Lung microvascular endothelial cell (primary cell): ENCODE measurements at regions not wholly inside any gene's neighbourhood (a gene's known extent, or its start where the extent isn't known, plus 50 kb on each side); places are given as distances from the start of the nearest gene placed in this dataset.
A peak's percentile ranks its signal among the peaks of the same experiment; 100 is the strongest.

Source experiments
- DNase-seq, 2 donors: peaks; one replicate each; pipeline versions ENCODE4 v3.0.0 to v3.0.0-alpha.2; 2010; ENCODE audit warnings: low read depth in 2 of 2

DNA sequence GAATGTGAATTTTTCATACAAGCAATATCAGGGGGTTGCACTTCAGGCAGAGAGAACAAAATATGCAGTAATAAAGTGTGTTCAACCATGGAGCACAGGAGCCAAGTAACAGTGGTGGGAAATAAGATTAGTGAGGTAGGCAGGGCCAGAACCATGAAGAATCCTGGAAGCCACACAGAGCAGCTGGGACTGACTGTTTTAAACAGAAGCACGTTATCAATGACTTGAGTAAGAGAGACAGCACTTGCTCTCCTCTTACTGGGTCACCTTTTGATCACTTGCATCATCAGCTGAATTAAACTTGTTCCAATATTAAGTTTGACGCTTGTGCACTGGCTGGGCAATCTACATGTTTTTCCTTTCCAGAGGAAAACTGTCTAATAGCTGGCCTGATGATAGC lies 238.5 kb downstream of the TBX18 start:
- no peak for DNase-seq

DNA sequence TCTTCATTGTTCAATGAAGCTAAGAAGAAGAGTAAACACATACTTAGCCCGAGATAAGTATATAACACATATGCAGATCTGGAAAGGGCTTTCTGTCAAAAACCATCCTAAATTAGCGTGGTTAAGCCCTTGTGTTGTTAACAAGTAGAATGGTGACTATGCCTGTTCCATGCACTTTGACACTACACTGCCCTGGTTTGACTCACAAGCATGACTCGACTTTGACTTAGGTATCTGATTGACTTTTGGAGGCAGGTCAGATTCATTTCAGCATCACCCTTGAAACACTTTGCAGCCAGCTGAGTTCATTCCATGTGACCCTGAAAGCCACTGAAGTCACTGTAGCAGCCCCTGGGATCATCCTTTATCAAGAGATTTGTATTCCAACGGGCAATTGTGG lies 239.8 kb downstream of the TBX18 start:
- DNase-seq: no peak

DNA sequence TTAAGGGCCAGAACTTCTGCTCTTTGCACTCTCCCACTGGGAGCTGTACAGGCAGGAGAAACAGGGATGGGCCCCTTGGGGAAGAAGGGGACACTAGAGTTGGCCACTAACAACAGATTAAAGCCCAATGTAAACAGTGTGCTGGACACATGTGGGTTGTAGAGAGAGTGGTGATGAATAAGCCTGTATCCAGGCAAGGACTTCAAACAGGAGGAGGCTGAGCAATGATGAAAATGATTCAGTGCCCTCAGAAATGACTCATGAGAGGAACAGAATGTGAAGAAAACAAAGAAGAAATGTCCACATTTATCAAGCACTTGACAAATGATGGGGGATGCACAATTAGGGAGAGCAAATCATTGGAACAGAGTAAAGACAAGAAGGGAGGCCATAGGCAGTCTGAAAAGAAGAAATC lies 242.3 kb downstream of the TBX18 start:
- DNase-seq: peak in 1 of 2 donors; percentile 70

DNA sequence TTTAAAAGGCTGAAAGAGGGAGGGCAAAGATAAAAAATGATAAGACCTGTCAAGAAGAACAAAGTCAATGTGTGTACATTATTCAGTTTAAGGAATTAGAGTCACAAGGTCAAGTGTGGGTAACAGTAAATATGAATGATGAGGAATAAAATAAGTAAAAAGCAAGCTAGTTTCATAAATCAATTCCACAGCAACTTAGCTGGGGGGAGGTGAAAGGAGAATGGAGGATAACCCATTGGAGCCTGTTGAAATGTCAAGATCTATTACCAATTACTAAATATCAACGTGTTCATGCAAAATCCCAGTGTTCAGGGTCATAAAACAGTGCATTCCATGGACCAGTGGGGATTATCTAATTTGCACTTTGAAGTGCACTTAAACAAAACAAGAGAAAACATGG lies 242.9 kb downstream of the TBX18 start:
- no peak for DNase-seq

DNA sequence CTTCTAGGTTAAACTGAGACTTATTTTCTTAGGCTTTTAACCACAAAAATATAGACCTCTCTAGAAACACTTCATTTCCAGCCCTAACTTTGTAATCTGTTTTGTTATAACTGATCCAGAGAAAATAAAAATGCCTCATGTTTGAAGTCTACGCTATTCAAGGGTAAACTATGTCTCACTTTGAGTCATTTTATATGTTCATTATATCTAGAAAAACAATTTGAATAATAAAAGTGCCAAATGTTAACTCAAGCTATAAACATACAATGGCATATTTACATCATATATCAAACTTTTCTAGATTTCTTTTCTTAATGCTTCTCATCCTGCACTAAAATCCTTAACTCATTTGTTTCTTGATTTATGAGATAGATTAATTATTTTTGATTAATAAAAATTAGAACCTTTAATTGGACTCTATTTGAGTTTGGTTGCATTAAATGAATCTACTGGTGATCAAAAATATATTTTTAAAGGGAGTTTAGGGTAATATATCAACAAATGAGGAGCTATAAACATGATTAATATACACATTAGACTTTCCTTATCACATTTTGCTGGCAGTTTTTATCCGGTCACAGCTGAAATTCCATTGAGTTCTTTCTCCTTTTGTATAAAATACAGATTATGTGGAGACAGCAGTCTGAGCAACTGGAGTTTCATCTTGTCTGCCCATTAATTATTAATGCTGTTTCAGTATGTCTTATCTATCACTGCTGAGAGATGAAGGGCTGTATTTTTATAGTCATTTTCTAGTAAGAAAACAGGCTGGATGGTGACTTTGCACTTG lies 246.5 kb downstream of the TBX18 start:
- DNase-seq: no peak

DNA sequence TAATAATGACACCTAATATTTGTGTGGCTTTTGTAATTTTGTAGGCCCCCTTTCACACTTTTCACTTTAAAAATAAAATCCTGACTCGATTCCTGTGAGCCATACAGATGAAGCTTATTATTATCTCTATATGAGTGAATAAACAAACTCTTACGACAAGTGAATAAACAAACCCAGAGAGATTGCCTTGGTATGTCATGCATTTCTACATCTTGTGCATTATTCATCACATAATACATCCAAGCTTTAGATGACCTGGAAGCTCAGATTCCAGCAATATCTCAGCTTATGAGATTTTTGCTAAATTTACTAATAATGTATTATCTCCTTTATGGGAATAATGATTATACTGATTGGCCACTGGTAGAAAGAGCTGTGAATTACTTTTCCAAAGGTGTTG lies 248.2 kb downstream of the TBX18 start:
- no peak for DNase-seq

DNA sequence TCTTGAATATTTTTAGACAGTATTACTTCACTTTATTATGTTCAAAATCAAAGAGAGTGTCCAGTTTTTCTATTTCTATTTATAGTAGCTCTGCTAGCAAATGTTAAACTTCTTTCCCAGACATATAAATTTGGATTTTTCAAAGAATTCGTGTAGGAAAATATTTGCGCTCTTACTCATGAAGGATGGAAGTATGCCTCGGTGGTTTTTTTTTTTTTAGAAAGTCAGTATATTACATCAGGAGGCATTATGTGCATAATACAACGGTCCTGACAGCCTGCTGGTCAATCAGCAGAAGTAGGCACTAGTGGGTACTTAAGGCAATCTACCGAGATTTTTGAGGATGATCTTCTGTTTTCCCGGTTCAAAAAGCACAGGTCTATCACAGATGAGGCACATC lies 249.3 kb downstream of the TBX18 start:
- no peak for DNase-seq

DNA sequence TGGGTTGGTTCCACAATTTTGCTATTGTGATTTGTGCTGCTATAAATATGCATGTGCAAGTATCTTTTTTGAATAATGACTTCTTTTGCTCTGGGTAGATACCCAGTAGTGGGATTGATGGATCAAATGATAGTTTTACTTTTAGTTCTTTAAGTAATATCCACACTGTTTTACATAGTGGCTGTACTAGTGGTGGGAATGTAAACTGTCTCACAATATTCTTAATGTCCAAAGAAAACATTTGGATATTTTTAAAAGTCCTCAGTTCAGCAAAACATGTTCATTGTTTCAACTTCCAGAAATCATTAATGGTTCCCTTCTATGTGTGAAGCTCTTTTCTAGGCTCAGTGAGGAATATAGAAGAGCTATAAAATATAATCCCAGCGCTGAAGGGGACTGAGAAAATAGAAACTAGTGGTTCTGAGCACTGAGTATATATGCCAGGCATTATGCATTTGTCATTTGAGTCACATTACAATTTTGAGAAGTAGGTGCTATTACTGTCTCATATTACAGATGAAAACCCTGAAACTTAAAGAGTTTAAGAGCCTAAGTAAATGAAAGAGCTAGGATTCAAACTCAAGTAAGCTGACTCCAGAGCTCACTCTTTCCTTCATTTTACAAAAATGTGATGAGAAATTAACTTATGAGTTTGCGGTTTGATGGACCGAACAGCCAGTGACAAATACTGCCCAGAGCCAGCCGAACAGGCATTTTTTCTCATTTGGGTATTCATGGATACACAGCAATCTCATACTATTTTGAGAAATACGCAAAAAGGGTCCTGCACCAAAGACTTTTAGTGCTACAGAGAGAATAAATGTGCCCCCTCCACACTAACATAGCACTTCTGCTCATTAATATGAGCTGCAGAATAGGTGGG lies 250.1 kb downstream of the TBX18 start:
- DNase-seq: no peak

DNA sequence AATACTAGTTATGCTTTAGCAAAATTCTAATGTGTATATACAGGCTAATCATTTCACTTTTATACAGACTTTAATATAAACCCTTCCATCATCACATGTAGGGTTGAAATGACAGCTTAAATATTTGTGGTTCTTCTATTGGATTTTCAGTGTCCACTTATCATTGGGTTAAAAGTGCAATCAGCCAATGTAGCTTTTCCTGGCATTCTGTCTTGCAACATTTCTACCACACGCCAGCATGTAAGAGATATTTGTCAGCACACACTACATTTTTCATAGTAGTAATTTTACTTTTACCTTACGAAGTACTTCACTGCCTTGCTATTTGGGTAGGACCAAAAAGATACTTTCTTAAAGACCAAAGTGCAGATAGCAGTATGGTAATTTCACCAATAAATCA lies 252.0 kb downstream of the TBX18 start:
- DNase-seq: no peak

DNA sequence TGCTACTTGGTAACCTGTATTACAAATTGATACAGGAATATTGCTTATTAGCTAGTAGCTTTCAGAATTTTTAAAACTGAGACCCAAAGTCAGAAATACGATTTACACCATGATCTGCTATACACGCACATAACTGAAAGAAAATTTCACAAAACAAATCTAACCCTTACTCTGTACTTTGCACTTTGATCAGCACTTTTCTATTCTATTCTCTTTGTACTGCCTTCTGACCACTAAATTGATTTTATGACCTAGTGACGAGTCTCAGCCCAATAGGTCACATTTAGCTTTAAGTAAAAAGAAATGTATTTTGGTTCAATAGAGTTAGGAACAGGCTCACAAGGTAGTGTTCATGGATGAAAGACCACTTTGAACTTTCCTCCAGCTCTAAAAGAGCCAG lies 252.5 kb downstream of the TBX18 start:
- DNase-seq: no peak

DNA sequence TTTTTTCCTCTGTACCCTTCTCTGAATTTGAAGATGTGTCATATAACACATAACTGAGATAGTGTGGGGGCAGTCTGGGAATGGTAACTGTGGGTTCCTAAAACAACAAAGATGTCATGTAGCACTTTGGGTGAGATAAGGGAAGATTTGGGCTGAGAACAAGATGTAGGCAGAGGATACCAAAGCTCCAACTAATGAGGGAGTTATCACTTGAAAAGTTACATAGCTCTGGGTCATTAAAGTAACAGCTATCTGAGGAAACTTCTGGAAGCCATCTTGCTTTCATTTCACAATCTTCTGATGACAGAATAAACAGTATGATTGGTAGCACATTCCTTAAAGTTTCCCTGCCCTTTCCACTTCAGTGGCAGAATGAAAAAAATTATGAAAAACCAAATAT lies 255.4 kb downstream of the TBX18 start:
- DNase-seq: no peak

DNA sequence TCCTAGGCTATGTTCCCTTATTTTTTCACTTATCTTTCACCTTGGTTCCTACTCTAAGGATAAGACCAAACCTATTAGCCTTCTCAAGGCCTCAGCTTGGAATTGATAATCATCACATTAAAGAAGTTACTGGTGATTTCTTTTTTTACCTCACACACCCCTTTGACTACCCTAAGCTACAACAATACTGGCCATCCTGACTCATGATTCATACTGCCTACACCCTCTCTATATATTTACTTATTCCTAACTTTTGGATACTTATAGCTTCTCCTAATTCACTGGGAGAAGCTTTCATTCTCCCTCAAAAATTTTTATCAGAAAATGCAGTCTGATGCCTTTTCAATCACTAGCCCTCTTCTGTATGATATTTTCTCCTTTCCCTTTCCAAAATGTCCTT lies 256.1 kb downstream of the TBX18 start:
- DNase-seq: no peak

DNA sequence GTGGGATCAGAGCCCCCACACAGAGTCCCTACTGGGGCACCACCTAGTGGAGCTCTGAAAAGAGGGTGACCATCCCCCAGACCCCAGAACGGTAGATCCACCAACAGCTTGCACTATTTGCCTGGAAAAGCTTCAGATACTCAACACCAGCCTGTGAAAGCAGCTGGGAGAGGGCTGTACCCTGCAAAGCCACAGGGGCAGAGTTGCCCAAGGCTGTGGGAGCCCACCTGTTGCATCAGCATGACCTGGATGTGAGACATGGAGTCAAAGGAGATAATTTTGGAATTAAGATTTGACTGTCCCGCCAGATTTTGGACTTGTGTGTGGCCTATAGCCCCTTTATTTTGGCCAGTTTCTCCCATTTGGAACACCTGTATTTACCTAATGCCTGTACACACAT lies 260.4 kb downstream of the TBX18 start:
- DNase-seq: no peak

DNA sequence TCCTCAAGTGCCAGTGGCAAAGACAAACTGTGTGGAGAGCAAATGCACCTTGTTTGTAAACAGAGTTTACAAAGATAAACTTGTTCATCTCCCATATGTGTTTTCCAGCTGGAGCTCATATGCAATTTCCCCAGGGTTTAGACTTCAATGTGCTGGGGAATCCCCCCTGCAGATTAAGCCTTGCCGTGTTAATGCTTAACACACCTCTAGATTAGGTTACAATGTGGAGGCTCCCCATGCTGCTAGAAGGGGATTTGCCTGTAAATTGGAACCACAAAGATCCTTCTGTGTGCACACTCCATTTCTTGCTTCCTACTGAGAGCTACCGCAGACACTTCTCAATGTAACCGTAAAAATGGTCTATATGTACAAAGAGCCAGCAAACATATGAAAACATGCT lies 263.1 kb downstream of the TBX18 start:
- no peak for DNase-seq

DNA sequence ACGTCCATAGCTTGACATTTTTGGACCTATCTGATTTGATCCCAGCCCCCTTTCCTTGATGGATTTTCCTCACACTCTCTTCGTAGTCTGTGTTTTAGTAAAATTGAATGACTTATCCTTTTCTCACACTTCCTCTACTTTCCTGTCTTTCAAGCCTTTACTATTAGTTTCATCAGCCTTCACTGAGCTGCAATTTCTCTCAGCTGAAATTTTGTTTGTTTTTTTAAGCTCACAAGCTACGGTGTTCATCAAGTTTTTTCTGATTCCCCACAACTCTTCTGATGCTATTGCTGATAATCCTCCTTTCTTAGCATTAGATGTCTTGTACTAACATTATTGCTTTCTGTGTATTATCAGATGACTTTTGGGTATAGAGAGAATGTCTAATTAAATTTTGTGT lies 263.7 kb downstream of the TBX18 start:
- DNase-seq: no peak

DNA sequence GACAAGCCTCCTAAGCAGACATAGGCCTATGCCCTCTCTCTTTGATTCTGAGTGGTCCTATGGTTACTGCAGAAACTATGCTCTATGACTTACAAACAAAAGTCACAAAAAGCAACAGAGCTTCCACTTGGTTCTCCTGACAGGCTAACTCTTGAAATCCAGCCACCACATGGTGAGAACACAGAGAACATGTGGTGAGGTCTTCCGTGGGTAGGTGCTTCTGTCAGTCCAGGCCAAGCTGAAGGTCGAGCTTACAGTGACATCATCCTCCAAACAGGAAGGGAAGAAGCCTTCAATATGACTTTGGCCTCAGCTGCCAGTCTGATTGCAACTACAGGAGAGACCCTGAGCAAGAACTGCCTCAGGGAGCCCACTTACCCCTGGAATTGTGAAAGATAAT lies 265.5 kb downstream of the TBX18 start:
- peak in 1 of 2 donors; percentile 16 for DNase-seq

DNA sequence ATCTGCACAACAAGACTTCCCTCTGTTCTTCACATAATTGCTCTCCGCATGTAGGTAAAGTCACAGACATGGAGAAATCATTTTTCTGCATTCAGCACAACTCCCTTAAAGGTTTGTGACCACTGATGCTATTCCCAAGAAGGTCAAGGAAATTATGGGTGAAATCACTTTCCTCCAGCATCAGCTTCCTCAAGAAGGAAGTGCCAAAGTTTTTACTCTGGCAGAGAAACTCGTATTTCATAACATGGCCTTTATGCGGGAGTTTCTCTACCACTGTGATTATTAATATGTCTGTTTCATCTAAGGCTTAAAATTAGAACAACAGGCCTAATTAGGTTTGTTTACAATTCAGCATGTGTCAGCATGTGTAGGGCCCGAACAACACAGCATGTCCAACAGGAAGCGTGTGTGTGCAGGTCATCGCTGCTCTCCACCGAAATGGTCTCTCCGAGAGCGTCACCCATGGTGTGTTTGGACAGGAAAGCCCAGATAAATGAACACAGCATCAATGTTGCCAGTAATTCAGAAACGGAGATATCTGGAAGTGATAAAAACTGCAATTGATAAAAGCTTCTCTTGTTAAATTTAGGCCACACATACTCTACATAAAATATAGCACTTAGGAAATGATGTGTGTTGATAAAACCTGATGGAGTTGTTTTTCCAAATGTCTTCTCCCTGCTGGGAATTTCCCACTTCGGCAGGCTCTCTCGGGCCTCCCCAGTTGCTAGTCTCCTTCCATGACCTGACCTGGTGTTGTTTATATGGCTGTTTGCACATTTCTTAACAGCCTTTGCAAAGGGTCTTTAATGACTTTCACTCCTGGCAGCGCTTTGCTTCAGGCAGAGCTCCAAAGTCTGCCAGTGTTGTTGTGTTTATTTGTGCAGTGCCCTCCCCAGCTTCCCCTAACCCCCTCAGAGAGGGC lies 265.1 kb upstream of the CEP162 start:
- peak; percentile 72 to 78 for DNase-seq

DNA sequence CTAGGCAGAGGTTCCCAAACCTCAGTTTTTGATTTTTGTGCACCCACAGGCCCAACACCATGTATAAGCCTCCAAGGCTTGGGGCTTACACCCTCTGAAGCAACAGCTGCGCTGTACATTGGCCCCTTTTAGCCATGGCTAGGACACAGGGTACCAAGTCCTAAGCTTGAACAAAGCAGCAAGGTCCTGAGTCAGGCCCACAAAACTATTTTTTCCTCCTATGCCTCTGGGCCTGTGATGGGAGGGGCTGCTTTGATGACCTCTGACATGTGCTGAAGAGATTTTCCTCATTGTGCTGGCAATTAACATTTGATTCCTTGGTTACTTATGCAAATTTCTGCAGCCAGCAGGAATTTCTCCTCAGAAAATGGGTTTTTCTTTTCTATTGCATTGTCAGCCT lies 262.2 kb upstream of the CEP162 start:
- no peak for DNase-seq

DNA sequence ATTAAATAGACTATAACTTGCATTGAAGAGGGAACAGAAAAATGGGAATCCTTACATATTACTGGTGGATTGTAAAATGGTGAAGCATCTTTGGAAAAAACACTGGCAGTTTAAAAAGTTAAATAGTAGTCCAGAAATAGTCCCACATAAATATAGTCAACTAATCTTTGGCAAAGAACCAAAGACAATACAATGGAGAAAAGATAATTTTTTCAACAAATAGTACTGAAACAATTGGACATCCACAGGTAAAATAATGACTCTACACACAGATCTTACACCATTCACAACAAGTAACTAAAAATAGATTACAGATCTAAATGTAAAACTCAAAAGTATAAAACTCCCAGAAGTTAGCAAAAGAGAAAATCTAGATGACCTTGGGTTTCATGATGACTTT lies 259.1 kb upstream of the CEP162 start:
- peak in 1 of 2 donors; percentile 69 for DNase-seq

DNA sequence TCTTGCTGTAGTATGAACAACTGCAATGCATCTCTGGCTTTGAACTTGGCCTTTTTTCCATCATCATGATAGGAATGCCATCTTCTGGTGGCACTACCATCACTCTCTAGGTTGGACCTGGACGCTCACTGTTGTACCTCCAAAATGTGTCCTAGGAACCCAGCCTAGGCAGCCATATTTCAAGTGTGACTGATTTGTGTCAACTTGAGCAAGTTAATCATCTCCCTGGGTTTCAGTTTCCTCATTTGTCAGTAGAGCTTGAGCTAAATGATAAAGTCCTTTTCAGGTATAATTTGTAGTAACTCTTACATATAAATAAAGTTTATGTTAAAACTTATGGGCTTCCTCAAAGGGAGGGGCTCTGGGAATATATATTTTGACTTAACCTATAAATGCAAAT lies 241.7 kb upstream of the CEP162 start:
- DNase-seq: no peak

DNA sequence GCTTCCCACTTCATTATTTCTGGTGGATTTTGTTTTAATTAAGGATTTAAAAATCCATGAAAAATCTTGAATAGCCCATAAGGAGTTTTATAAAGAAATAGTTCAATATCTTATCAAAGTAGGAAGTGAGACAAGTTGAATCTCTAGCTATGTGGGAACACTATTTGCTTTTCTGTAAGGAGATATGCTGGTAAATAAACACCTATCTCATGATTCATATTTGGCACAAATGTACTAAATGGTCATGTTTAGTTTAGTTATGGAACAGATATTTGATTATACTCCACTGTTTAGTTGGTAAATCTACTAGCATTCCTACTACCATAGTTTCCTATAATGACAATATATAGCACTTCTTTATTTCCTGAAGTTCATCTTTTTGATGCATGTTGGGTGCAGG lies 239.9 kb upstream of the CEP162 start:
- DNase-seq: no peak

DNA sequence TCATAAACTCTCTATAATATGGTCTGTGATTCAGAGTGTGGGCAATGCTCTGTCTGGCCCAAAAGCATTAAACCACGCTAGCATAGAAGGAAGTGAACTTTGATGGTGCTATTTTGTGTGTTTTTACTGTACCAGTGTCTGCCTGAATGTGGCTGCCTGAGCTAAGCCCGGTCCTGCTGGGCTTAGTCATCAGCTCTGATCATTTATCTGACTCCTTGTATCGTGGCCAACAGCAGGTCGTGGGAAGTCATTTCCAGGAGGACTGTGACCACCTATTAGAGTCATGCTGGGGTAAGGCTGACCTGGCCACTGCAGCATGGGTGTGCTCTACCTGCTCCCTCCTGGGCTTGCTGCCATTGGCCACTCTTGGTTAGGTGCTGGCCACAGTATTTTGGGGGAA lies 239.1 kb upstream of the CEP162 start:
- DNase-seq: peak; percentile 82 to 91
